ELF-1 (cell line): ENCODE measurements at regions not wholly inside any gene's neighbourhood (a gene's known extent, or its start where the extent isn't known, plus 50 kb on each side); places are given as distances from the start of the nearest gene placed in this dataset.
"Not testable (repeated sequence)": the region's sequence is repeated elsewhere in the genome, so short reads cannot be mapped to it uniquely, and the experiment has no call there.

Source experiments
- DNase-seq: peaks from one replicate; pipeline ENCODE4 v3.0.0-alpha.2; 2016; ENCODE audit warnings: low read depth, low spot score

- no peak for DNase-seq
Observed at GRCh38 chr6:20263059-20263458, 50.8 kb upstream of the MBOAT1 start.

- no peak for DNase-seq
Observed at GRCh38 chr6:20265842-20266241, 53.6 kb upstream of the MBOAT1 start.

- DNase-seq, result no peak
Observed at GRCh38 chr6:20266851-20267608, 54.8 kb upstream of the MBOAT1 start.

GRCh38 chr6:20269181-20269580 lies 56.9 kb upstream of the MBOAT1 start:
- DNase-seq, result no peak

DNA sequence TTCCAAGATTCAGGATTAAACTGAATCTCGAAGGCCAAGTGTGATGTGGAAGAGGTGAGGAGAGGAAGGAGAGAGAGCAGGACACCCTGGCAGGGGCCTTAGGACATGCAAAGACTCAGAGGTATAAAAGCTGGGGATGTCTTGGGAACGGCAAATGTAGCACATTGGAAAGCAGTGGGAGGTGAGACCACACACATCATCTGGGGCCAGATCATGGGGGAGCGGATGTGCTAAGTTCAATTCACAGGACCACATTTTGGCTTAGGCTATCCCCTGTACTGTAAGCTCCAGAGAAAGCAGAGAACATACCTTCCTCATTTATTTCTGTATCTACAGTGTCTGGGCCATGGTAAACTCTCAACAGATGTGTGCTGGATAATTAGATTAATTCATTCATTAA lies 59.5 kb upstream of the MBOAT1 start:
- DNase-seq, result no peak

GRCh38 chr6:20274137-20274536 lies 61.9 kb upstream of the MBOAT1 start:
- no peak for DNase-seq

GRCh38 chr6:20275837-20276236 lies 63.6 kb upstream of the MBOAT1 start:
- not testable (repeated sequence) for DNase-seq

DNA sequence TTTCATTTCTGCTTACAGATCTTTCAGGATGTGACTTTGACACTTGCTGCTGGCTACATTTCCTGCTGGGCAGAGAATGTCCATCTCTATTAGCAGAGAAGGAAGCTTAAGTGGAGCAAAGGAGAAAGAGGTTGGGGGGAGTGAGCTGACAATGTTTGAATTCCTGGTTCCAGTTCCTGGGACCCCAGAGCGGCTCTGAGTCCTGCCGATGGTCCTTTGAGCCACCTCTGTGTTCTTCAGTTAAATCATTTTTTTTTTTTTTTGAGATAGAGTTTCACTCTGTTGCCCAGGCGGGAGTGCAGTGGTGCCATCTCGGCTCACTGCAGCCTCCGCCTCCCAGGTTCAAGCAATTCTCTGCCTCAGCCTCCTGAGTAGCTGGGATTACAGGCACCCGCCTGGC lies 65.5 kb upstream of the MBOAT1 start:
- DNase-seq, result not testable (repeated sequence)

DNA sequence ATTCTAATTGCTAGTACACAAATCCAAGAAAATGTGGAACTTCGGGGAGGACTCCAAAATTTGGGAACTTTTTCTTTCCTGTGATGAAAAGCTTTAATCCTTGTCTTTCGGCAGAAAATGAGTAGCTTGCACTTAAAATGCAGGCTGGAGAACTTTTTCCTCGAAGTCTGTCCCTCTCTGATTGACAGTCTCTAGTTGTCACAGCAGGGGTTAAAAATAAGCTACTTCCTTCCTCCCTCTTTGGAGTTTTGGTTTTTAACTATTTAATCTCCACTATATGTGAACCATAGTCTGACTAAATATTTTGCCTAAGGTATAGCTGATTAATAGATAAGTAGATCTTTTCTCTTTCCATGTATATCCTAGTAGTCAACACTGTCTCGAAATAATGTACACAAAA lies 66.8 kb upstream of the MBOAT1 start:
- no peak for DNase-seq

DNA sequence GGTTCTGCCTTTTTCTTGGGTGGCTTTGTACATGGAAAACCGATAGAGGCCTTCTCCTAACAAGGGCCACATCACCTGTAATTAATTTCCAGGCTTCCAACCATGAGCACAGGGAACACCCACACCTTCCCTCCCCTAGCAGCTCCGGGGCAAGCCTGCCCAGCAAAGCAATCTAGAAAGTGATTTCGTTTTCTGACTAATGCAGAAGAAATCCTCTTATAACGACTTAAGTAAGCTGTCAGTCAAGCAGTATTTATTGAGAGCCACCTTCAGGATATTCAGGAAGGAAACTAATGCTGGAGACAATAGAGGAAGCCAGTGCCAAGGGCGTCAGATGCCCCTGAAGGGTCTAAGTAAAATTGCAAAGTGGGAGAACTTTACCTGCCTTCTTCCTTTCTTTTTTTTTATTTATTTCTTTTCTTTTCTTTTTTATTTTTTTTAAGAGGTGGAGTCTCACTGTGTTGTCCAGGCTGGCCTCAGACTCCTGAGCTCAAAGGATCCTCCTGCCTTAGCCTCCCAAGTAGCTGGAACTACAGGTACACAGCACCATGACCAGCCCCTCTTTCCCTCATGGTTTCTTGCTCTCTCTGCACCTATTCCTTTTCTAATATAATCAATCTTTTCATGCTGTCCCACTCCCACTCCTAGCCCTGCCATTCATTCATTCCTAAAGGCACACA lies 67.5 kb upstream of the MBOAT1 start:
- DNase-seq, result no peak

GRCh38 chr6:20280288-20280621 lies 68.0 kb upstream of the MBOAT1 start:
- no peak for DNase-seq

- DNase-seq, result no peak
Observed at GRCh38 chr6:20284672-20285071, 72.4 kb upstream of the MBOAT1 start.

DNA sequence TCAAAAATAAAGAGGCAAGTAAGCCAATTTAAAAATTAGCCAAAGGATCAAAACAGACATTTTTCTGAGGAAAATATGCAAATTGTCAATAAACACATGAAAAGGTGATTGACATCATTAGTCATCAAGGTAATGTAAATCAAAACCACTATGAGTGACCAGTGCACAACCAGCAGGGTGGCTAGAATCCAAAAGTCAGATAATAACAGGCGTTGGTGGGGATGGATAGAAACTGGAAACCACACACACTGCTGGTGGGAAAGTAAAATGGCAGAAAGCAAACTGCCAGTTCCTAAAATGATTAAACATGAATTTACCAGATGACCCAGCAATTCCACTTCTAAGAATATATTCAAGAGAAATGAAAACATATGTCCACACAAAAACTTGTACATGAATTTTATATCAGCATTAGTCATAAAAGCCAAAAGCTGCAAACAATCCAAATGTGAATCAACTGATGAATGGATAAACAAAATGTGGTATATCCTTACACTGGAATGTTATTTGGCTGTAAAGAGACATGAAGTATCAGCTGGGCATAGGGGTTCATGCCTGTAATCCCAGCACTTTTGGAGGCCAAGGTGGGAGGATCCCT lies 74.8 kb upstream of the MBOAT1 start:
- DNase-seq, result no peak

GRCh38 chr6:20291764-20292580 lies 79.7 kb upstream of the MBOAT1 start:
- DNase-seq, result peak; percentile 88

GRCh38 chr6:20292905-20293304 lies 80.6 kb upstream of the MBOAT1 start:
- DNase-seq, result no peak

DNA sequence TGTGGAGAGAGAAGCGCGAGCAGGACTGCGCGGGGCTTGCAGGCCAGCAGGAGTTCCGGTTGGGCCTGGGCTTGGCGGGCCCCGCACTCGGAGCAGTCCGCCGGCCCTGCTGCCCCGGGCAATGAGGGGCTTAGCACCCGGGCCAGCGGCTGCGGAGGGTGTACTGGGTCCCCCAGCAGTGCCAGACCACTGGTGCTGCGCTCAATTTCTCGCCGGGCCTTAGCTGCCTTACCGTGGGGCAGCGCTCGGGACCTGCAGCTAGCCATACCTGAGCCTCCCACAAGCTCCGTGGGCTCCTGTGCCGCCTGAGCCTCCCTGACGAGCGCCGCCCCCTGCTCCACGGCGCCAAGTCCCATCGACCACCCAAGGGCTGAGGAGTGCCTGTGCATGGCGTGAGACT lies 89.0 kb upstream of the MBOAT1 start:
- no peak for DNase-seq

DNA sequence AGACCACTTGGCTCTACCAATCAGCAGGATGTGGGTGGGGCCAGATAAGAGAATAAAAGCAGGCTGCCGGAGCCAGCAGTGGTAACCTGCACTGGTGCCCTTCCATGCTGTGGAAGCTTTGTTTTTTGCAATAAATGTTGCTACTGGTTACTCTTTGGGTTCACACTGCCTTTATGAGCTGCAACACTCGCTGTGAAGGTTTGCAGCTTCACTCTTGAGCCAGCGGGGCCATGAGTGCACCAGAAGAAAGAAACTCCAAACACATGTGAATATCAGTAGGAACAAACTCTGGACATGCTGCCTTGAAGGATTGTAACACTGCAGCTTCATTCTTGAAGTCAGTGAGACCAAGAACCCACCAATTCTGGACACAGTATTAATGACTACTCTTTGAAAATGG lies 89.9 kb upstream of the MBOAT1 start:
- DNase-seq, result no peak

- DNase-seq, result no peak
Observed at GRCh38 chr6:20302702-20303251, 90.5 kb upstream of the MBOAT1 start.

DNA sequence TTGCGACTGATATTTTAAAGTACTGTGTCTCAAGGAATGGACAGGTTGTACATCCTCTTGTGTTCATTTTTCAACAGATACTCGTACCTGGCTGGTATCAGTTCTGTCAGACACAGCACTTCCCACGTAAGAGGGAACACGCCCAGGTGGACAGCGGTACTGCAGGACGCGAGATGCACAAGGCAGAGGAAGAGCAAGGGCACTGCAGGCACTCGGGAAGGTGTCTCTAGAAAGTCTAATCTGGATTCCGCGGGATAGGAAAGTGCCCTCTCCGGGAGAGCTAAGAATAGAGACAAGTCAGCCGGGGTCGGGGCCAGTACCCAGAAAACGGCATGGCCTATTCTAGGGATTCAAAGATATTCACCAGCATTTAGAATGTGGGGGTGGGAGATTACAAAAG lies 94.2 kb upstream of the MBOAT1 start:
- DNase-seq, result peak; percentile 23

GRCh38 chr6:20309186-20309585 lies 92.5 kb upstream of the E2F3 start:
- no peak for DNase-seq

DNA sequence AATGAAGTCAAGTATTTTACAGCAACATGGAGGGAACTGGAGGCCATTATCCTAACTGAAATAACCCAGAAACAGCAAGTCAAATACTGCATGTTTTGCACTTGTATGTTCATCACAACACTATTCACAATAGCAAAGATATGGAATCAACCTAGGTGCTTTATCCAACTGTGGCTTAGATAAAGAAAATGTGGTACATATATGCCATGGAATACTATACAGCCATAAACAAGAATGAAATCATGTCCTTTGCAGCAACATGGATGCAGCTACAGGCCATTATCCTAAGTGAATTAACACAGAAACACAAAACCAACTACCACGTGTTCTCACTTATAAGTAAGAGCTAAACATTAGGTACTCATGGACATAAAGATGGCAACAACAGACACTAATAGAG lies 91.5 kb upstream of the E2F3 start:
- DNase-seq, result no peak

DNA sequence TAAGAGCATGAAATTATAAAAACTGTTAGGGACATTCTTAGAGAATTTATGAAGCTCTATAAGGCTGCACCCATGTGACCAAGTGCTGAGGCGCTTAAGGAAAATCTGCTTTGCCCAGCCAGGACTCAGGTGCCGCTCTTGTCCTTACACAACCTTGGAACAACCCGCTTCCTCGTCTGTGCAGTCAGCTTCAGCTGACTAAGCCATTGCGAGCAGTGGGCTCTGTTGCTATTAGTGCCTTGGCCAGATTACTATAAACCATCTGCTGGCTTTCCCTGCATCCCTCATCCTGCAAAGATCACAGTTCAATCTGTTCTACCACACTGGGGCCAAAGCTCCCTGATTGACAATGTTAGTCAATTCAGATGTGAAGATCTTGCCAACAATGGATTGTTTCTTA lies 89.1 kb upstream of the E2F3 start:
- DNase-seq, result no peak
